CD4-positive, alpha-beta T cell treated with Interleukin-10 for 1 hour (primary cell): ENCODE measurements at regions not wholly inside any gene's neighbourhood (a gene's known extent, or its start where the extent isn't known, plus 50 kb on each side); places are given as distances from the start of the nearest gene placed in this dataset.

Experiments used
- DNase-seq: peaks from one replicate; pipeline ENCODE4 v3.0.0-alpha.2; 2020

DNA sequence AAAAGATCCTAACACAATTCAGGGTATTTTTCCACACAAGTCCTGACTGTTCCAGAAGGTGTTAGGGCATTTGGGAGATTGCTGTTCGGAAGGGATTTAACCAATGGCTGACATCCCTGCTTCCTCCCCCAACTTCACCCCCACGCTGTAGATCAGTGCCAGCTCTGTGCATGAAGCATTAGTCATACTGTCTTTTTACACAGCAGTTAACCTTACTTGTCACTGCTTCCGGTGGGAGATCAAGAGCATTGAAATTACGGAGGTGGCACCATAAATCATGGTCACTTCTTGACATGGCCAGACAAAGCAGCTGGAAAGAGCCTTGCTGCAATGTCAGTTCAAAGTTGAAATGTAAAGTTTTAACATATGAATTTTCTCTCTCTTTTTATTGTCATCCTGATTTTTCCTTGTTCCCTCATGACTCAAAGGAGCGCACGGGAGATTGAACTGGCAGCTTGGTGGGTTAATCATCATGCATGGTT lies 70.2 kb downstream of the HRH4 start:
- DNase-seq, result no peak

DNA sequence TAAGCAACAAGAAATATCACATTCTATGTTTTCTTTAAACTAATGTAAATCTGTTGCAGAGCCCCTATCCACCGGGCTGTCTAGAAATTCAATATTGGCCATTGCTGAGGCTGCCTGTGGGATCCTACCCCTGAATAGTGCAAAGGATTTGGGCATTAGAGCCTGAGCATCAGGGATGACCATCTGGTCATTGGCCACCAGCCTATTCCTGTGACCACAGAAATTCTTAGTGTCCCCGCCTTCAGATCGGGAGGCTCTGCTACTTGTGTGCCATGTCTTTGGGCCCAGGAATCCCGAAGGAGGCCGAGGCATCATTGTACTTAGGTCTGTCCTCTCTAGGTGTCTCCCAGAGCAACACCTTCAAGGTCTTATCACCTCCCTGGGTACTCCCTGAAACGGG lies 73.8 kb downstream of the HRH4 start:
- no peak for DNase-seq

DNA sequence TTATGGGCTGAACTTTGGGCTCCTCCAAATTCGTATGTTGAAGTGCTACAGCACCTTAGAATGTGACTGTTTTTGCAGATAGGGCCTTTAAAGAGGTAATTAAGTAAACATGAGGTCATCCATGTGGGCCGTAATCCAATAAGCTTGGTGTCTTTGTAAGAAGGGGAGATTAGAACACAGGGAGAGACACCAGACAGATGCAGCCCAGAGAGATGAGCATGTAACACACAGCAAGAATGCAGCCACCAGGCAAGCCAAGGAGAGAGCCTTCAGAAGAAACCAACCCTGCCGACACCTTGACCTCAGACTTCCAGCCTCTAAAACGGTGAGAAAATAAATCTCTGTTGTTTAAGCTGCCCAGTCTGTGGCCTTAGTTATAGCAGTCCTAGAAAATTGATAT lies 74.3 kb downstream of the HRH4 start:
- no peak for DNase-seq

DNA sequence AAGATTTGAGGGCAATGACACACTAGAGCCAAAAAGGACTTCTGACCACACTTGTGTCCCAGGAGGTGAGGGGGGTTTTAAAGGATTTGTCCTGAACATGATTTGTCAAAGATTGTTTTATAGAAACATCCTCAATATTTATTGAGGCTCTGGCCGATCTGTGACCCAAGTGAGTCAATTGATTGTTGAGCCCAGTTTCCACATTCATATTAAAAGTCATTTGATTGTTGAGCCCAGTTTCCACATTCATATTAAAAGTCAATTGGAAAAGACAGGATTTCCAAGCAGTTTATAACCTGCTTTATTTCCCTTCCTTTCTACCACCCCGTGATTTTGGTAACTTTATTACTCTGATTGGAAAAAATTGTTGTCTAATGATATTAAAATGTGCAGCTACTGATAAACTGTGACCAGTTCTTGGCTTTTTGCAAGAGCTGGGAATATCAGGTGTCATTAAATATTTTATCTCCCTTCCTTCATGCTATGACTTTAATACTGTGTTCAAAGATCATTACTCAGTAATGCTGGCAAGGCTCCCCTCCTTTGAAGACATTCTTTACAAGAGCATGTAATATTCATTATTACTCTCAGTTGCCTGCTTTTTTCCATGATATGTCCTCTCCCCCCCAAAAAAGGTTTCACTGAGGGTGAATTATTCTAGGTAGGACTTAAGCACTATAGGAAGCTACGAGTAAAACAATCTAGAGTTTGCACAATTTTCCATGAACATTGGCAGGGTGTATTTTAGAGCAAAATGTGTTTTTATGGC lies 75.3 kb downstream of the HRH4 start:
- DNase-seq, result no peak

DNA sequence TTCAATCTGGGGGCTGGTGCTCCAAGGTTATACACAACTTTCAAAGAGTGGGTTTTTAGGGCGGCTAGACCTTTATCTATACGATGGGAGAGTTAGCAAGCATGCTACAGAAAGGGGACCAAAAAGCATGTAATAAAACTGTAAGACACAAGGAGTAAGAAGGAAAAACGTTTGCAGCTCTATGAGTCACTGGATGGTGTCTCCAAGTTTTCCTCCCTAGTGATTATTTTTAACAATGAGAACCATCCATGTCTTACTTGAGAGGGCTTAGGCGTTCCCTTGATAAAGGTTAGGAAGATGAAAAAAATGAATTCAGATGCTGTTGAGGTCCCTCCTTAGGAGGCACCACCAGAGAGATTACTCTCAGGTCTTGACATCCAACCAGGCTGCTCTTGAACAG lies 75.9 kb downstream of the HRH4 start:
- no peak for DNase-seq

DNA sequence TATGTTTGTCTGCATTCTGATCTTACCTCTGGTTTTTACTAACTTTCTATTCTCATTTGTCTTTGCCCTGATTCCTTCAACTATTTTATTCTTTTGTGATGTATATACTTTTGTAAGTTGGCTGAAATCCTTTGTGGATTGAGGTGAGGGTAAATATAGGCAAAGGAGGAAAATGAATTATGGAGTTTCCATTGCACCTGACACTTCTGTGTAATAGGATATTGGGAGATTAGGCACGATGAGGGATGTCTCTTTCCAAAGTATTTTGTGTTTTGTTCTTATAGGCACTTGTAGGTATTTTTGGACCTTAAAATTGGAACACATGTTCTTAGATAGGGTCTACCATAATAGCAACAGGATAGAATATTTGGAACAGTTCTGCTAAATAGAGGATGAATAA lies 76.4 kb downstream of the HRH4 start:
- no peak for DNase-seq

DNA sequence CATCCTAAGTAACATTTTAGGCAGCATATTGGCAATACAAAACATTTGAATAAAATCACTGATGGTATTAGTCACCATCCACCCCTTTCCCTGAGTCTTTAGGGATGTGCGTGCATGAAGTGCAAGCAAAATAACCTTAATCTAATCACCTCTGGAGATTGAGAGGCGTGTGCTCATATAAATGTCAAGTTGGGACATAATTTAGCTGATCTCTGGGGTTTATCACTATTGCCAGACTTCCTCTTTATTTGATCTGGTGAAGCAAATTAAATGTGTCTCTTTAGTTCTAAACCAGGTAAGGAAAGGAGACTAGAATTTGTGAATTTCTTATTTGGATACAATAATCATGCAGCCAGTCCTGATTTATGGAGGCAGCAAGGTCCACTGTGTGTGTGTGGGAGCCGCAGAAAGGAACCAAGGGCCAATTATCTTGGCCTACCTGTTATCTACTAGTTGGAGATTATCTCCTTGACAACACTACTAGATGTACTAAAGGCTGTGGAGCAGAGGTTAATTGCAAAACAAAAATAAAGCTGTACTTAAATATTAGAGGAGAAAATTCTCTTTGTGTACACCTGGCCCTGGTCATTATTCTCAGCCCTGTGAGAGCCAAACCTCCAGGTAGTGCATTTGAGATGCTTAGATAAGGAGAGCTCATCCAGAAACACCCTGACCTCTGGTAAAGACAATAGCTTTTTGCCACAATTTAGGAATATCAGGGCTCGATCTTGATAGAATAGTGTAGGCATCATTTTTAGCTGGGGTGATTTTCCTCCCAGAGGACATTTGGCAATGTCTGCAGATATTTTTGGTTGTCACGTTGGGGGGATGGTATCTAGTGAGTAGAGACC lies 78.2 kb downstream of the HRH4 start:
- no peak for DNase-seq

DNA sequence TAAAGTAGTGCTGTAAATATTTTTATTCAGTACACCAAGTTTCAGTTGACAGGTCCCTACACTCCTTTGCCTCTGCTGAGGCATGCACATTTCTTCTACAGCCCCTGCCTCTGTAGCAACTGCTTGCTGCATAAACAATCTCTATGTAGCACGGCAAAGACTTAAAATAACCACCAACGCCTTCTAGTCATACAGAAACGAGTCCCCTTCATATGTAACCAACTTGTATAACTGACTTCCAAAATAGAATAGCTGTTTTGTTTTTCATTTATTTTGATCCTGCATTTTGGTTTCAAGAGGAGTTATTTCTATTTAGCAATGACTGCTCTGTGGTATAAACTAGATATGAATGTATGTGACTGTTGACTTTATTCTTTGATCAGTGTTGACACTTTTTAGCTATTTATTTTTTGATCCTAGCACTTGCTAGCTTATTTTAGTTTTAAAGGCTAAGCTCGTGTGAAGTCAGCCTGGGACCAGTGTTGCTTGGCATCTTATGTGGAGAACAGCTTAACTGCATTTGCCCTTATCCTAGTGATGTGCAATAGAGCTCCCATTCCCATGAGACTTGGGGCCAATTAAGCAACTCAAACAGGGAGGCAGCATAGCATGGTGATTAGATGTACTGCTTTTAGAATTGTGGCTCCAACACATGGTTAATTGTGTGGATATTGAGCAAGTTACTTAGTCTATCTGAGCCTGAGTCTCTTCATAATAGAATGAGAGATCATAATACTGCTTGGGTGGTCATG lies 79.6 kb downstream of the HRH4 start:
- no peak for DNase-seq

DNA sequence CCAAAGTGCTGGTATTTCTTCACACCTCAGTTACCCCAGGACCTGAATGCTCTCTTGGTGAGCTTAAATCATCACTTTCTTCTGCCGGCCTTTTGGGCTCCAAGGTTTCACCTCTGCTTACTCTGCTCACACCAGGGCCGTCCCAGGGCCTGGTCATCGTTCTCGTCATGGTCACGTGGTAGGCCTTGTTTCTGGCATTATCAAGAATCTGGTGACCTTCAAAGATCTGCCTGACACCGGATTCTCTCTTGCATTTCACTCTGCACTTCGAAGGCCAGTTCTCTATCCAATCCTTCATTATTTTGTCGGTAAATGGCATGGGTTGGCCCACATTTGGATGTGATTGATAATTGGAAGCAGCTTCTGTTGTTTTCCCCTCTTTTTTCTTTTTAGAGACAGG lies 80.5 kb downstream of the HRH4 start:
- DNase-seq, result no peak

DNA sequence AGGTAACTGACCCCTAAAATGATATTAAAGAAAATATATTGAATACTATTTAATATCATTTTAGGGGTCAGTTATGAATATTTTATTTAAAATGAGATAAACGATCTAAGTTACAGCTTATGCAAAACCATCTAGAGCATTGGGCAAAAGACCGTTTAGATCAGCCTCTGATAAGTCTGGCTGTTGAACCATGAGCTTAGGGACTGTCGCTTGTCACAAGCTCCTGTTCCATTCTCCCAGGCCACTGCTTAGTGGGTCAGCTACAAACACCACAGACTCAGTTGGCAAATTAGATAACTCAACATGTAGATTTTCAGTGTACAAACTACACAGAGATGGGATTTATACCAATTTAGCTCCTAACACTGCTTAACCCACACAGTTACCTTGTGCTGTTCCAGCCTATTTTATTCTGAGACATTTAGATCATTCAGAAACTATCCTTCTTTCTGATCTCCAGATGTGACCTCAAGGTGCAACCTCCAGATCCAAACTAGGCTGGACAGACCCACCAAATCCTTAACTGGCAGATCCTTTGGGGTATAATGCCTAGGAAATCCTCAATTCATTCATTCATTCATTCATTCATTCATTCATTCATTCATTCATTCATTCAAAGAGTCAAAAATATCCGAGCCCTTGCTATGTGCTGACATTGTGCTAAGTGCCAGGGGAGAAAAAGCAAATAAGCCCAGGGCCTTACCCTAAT lies 82.8 kb downstream of the HRH4 start:
- no peak for DNase-seq

DNA sequence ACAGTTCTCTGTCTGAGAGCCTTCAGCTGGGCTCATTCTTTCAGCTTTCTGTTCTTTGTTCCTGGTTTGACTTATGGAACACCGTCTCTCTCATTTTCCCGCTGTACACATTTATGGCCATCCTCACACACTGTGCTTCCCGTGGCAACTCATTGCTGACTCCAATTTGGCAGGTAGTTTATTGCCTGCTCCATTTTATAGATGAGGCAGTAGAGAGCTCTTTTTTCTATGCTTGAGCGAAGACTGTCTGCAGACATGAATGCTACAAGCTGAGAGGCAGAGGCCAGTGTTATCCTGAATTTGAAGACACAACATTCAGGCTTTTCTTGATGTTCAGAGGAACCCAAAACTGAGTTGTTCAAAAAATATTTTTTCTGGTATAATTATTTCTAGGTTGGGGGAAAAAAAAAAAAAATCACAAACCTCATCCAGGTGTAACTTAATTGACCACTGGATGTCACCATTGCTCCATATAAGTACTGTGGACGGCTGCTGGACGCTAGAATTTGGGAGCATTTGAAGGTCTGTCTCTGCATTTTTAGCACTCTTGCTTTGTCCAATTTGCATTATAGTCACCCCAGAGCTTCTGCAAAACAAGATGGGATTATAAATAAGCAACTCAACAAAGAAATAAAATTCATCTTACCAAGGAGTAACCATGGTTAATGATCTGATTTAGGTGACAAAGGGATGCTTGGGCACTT lies 83.5 kb downstream of the HRH4 start:
- DNase-seq, result no peak

DNA sequence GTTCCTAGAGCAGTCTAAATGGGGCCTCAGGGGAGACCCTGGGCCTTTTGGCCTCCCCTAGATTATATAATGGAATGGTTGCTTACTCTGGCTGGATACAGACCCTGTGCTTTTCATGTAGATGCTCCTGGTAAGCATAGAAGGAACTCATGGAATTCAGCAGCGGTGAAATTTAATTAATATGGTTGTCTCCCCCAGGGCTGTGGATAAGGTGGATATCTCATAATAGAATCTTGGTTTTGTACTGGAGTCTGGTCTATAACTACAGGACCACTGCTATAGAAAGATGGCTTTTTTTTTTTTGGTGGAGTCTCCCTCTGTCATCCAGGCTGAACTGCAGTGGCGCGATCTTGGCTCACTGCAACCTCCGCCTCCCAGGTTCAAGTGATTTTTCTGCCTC lies 84.5 kb downstream of the HRH4 start:
- DNase-seq, result no peak

DNA sequence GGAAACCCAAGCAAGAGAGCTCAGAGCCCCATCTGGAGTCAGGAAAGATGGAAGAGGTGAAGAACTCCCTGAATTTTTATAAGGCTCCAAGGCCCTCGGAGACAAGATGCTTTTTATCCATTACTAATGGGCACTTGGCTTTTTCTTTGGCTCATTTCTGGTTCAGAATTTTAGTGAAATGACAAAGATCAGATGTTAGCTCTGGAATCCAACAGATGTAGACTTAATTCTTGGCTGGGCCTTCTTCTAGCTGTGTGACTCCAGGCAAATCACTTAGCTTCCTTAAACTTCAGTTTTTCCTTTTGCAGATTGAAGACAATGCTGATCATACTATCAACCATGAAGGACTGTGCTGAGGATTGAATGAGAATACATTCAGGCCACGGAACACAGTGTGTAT lies 85.2 kb downstream of the HRH4 start:
- DNase-seq, result no peak

DNA sequence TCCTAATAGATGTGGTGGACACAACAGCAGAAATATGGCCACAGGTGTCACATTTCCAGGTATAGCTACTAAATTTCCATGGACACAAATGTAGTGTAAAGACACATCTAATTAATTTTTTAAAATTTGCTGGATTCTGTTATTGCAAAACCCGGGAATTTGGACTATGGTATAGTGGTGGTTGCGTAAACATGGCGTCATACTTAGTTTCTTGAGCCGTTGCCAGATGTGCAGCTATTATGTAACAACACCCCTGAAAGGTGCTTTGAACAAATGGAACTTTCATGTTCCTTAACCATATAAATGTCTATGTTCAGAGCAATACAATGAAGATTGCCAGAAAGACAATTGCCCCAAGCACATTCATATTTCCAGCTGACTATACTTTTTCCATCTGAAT lies 85.9 kb downstream of the HRH4 start:
- no peak for DNase-seq

DNA sequence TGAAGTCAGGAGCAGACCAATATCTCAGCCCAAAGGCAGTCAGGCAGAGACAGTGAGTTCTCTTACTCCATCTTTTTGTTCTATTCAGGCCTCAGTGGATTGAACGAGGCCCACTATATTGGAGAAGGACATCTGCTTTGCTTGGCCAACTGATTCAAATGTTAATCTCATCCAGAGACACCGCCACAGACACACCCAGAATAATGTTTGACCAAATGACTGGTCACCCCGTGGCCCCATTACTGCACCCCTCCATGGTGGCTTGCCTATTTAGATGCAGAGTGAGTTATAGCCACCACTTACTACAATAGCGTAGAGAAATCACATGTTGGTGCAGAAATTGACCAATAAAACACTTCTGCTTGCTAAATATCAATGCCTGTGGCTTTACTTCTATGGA lies 88.1 kb downstream of the HRH4 start:
- DNase-seq, result no peak

DNA sequence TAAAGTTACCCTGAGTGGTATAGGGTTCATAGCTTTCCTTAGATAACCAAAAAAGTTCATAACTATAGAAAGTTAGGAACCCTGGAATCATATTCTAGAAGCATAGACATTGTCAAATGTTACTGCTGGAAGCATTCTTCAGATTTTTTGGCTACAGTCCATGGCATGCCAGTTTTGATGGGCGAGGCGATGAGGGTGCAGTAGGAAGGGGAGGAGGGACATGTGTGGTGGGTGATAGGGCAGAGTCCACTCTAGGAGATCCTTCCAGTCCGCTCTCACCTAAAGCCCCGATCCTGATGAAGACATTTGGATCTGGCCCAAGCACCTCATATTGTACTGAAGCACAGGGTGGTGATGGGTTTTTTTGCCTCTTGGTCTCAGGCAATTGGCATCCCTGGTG lies 91.8 kb downstream of the HRH4 start:
- DNase-seq, result no peak

DNA sequence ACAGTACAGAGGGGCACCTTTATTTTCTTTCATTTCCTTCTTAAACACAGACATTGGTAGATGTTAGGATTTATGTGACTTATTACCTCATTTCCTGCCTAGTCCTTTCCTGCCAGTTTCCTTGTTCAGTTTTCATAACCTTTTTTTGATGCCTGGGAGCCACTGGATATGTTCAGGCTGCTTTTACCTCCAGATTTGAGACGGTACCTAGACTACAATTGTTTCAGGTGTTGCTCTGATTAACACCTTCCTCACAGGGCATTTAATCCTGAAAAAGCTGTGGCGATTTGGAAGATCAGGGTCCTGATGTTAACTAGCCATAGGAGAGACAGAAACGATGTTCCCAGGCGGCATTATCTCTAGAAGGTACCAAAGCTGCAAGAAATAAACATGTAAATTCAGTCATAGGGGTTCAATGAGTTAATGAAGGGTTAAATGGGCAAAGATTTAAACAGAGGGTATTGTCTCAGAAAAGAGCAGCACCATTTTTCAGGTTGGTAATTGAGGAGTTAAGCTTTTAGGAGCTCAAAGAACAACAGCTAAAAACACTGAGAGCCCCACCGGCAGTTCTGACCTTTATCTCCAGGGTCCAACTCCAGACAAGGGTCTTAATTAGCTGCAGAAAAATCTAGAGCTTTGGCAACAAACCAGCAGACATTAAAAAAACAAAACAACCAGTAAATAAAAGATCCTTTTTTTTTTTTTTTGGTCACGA lies 93.3 kb downstream of the HRH4 start:
- no peak for DNase-seq

DNA sequence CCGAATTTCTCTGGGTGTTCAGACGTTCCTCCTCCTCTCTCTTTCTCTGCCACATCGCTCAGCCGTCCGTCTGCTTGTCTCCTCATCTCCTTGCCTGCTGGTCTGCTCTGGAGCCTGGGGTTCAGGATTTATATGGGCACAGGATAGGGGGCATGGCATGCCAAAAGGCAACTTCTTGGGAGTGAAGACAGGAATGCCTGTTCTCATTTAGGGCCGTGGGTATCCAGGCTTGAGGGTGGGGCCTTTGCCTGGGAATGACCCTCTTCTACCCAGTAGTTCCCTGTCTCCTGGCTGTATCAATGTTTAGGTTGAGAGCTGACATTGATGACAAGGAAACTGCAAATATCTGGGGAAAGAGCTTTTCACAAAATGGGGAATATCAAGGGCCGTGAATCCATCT lies 98.0 kb downstream of the HRH4 start:
- no peak for DNase-seq

DNA sequence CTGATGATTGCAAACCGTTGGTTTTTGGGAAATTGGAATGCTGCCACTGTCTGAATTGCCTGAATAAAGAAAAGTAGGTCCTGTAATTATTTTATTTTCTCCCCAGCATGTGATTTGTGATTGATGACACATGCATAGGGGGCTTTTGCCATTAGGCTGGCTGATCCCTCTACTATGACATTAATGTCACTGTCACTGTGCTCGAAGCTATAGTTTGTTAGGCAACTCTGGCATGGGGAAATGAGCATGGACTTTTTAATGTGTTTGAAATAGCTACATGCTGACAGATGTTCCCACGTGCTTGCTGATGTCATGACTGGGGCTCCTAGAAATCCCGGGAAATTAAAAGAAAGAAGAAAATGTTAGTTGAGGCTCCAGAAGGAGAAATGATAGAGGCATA lies 99.1 kb downstream of the HRH4 start:
- no peak for DNase-seq

DNA sequence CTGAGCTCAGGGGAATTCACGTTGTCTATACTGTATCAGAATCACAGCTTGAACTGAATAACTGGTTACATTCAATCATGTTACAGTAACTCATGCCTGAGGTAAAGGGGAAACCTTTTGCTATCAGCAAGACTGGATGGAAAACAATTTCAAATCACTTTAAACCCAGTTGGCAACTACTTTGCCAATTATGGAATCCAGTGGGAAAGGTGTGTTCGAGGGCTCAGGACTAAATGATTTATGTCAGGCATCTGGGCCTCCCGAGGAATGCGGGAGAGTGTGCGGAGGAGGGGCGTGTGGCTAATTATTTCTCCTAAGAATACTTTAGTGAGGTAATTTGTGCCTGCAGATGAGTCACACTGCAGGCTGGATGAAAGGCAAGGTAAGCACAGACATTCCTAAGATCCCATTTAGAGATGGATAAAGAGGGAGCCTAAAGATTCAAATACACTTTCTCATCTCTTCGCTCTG lies 100.1 kb downstream of the HRH4 start:
- no peak for DNase-seq

DNA sequence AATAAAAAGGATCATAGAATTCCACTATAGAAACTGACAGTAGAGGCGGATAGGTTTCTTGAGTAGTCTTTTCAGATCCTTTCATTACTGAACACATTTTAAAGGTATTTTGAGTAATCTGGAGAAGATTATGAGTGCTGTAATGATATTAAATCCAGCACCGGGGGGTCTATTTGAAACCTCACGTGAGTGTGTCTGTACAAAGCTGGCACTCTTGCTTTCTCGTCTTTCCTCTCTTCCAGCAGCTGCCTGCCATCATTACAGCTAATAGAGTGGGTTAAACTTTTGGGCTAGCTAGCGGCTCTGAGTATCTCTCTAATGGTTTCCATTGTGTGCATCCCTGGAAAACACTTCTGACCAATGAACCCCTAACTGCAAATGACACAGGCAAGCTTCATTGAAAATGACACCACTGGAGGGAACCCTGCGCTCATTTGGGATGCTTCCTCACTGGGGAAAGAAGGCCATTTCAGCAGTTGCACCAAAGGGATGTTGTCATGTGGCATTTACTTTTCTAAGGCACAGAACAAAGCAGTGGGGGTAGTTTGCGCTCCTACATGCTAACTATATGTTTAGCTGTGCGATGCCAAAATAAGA lies 101.0 kb downstream of the HRH4 start:
- no peak for DNase-seq
